GM23338 (cell line): ENCODE measurements at regions not wholly inside any gene's neighbourhood (a gene's known extent, or its start where the extent isn't known, plus 50 kb on each side); places are given as distances from the start of the nearest gene placed in this dataset.

Experiments used
- CREB1 ChIP-seq: fragments of 250-450 bp; sonication (Bioruptor Pico); IDR thresholded peaks from 2 replicates; pipeline ENCODE4 v1.5.0; 2020; ENCODE audit warnings: low read depth, mild to moderate bottlenecking, moderate library complexity
- EZH2 ChIP-seq: fragments of 200-600 bp; sonication (generic); IDR thresholded peaks from one replicate; pipeline ENCODE4 v1.8.0; 2017; ENCODE audit warnings: antibody characterized with exemption, mild to moderate bottlenecking, low read depth; ENCODE audit not compliant: unreplicated experiment
- EZH2phosphoT487 ChIP-seq: fragments of 200-600 bp; sonication (generic); IDR thresholded peaks from one replicate; pipeline ENCODE4 v1.8.1; 2018; ENCODE audit warnings: antibody characterized with exemption; ENCODE audit not compliant: unreplicated experiment
- JUNB ChIP-seq: IDR thresholded peaks from one replicate; pipeline ENCODE4 v1.6.1; 2016; ENCODE audit warnings: antibody characterized with exemption; ENCODE audit not compliant: unreplicated experiment
- NANOG ChIP-seq: IDR thresholded peaks from 2 replicates; pipeline ENCODE4 v1.6.1; 2016; ENCODE audit warnings: antibody characterized with exemption, borderline replicate concordance
- POLR2AphosphoS5 ChIP-seq: IDR thresholded peaks from 2 replicates; pipeline ENCODE4 v1.6.1; 2016; ENCODE audit warnings: antibody characterized with exemption, low read depth
- STAT1 ChIP-seq: IDR thresholded peaks from one replicate; pipeline ENCODE4 v1.6.1; 2016; ENCODE audit warnings: antibody characterized with exemption; ENCODE audit not compliant: unreplicated experiment
- ZNF114 ChIP-seq: fragments of 250-450 bp; sonication (Bioruptor Pico); IDR thresholded peaks from 2 replicates; pipeline ENCODE4 v1.5.0; 2020; ENCODE audit warnings: mild to moderate bottlenecking, moderate library complexity
- TF ChIP-seq, protein P1 (sequence below), 2 experiments: fragments of 200-600 bp in 1 of 2; sonication (generic) in 1 of 2; conservative IDR thresholded peaks; 2 replicates each; pipeline versions ENCODE4 v1.5.1 to v1.6.1; 2016 to 2017; ENCODE audit warnings: antibody characterized with exemption in 2 of 2, low read depth in 2 of 2, mild to moderate bottlenecking in 2 of 2, moderate library complexity in 1 of 2
- TF ChIP-seq, protein P2 (sequence below): IDR thresholded peaks from one replicate; pipeline ENCODE4 v1.6.1; 2018; ENCODE audit warnings: antibody characterized with exemption; ENCODE audit not compliant: unreplicated experiment

DNA sequence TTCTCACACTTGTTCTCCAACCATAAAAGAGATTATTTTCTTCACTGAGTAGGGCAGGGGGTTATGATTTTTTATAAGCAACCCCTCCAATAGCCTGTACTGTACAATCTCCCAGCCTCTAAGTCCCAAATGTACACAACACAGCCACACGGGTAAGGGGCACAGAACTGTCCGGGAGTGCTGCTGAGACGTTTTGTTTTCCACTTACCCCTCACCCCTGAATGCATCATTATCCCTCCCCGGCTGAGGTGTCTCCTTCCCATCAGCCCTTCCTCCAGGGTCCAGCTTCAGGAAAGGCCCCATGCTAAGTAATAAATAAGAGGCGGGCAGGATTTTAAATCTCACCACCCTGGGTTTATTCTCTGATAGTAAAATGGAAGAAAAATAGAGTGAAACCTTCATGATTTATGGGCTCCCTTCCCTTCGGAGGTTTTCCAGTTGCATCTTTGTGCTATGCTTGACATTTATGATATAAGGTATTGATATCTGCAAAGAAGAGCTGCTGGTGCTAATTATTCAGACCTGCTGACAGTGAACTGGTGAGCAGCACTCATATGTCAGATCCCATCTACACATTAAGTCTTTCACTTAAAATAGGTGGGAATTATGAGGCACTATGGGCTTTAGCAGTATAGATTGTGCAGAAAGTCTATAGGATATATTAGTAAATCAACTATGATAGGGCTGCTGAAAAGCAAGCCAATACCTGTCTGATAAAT is 67.2 kb upstream of the MEGF10 start:
- TF ChIP-seq POLR2AphosphoS5: no peak
- TF ChIP-seq, protein P1, sequence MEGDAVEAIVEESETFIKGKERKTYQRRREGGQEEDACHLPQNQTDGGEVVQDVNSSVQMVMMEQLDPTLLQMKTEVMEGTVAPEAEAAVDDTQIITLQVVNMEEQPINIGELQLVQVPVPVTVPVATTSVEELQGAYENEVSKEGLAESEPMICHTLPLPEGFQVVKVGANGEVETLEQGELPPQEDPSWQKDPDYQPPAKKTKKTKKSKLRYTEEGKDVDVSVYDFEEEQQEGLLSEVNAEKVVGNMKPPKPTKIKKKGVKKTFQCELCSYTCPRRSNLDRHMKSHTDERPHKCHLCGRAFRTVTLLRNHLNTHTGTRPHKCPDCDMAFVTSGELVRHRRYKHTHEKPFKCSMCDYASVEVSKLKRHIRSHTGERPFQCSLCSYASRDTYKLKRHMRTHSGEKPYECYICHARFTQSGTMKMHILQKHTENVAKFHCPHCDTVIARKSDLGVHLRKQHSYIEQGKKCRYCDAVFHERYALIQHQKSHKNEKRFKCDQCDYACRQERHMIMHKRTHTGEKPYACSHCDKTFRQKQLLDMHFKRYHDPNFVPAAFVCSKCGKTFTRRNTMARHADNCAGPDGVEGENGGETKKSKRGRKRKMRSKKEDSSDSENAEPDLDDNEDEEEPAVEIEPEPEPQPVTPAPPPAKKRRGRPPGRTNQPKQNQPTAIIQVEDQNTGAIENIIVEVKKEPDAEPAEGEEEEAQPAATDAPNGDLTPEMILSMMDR (conservative IDR thresholded peaks at IDR 0.05; ENCODE audit: low read depth in 2 of 2): no peak
- TF ChIP-seq, protein P2, sequence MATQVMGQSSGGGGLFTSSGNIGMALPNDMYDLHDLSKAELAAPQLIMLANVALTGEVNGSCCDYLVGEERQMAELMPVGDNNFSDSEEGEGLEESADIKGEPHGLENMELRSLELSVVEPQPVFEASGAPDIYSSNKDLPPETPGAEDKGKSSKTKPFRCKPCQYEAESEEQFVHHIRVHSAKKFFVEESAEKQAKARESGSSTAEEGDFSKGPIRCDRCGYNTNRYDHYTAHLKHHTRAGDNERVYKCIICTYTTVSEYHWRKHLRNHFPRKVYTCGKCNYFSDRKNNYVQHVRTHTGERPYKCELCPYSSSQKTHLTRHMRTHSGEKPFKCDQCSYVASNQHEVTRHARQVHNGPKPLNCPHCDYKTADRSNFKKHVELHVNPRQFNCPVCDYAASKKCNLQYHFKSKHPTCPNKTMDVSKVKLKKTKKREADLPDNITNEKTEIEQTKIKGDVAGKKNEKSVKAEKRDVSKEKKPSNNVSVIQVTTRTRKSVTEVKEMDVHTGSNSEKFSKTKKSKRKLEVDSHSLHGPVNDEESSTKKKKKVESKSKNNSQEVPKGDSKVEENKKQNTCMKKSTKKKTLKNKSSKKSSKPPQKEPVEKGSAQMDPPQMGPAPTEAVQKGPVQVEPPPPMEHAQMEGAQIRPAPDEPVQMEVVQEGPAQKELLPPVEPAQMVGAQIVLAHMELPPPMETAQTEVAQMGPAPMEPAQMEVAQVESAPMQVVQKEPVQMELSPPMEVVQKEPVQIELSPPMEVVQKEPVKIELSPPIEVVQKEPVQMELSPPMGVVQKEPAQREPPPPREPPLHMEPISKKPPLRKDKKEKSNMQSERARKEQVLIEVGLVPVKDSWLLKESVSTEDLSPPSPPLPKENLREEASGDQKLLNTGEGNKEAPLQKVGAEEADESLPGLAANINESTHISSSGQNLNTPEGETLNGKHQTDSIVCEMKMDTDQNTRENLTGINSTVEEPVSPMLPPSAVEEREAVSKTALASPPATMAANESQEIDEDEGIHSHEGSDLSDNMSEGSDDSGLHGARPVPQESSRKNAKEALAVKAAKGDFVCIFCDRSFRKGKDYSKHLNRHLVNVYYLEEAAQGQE: no peak
- TF ChIP-seq JUNB: no peak
- no peak for TF ChIP-seq EZH2
- TF ChIP-seq CREB1 (CRISPR knock-in tag): no peak
- TF ChIP-seq NANOG: no peak
- no peak for TF ChIP-seq STAT1
- no peak for TF ChIP-seq EZH2phosphoT487
- no peak for TF ChIP-seq ZNF114 (CRISPR knock-in tag)
